Transverse colon (tissue), 4 donors: ENCODE measurements at regions not wholly inside any gene's neighbourhood (a gene's known extent, or its start where the extent isn't known, plus 50 kb on each side); places are given as distances from the start of the nearest gene placed in this dataset.

Experiments
- DNase-seq: peaks from one replicate; pipeline ENCODE4 v3.0.0-alpha.2; 2019
- H3K27ac ChIP-seq, 4 donors: fragments of 200-600 bp; sonication (generic); 2 replicates each; pipeline ENCODE4 v1.5.1; 2016 to 2018; ENCODE audit warnings: inconsistent platforms in 4 of 4
- H3K27me3 ChIP-seq: fragments of 200-600 bp; sonication (generic); 2 replicates; pipeline ENCODE4 v1.5.1; 2017; ENCODE audit warnings: inconsistent platforms
- H3K36me3 ChIP-seq, 4 donors: fragments of 200-600 bp; sonication (generic); 2 replicates each; pipeline ENCODE4 v1.5.1; 2017 to 2019; ENCODE audit warnings: inconsistent platforms in 4 of 4
- H3K4me1 ChIP-seq, 4 donors: fragments of 200-600 bp; sonication (generic); 2 replicates each; pipeline ENCODE4 v1.5.1; 2017 to 2020; ENCODE audit warnings: inconsistent platforms in 4 of 4
- H3K4me3 ChIP-seq, 4 donors: fragments of 200-600 bp; sonication (generic); 1 replicate in 1 of 4; 2 replicates in 3 of 4; pipeline versions ENCODE4 v1.5.1 to v1.6.1; 2017 to 2019; ENCODE audit warnings: inconsistent platforms in 4 of 4
- H3K9me3 ChIP-seq, 2 donors: fragments of 200-600 bp; sonication (generic); 2 replicates each; pipeline ENCODE4 v1.5.1; 2017 to 2019; ENCODE audit warnings: inconsistent platforms in 2 of 2
- CTCF ChIP-seq, 5 experiments: fragments of 200-600 bp in 3 of 5; fragments of 450-650 bp in 2 of 5; sonication (generic) in 3 of 5; IDR thresholded peaks; 1 replicate in 2 of 5; 2 replicates in 3 of 5; pipeline ENCODE4 v1.5.1; 2016 to 2017; ENCODE audit warnings: antibody characterized with exemption in 5 of 5, inconsistent platforms in 3 of 5, mild to moderate bottlenecking in 2 of 5, moderate library complexity in 1 of 5
- EP300 ChIP-seq: sonication (generic); formaldehyde crosslinking; IDR thresholded peaks from one replicate; pipeline ENCODE4 v1.6.1; 2017; ENCODE audit warnings: antibody characterized with exemption, low read depth
- POLR2A ChIP-seq: fragments of 450-650 bp; IDR thresholded peaks from one replicate; pipeline ENCODE4 v1.6.1; 2016; ENCODE audit warnings: antibody characterized with exemption, mild to moderate bottlenecking, moderate library complexity
- POLR2AphosphoS5 ChIP-seq, 3 donors: sonication (generic); formaldehyde crosslinking; IDR thresholded peaks; one replicate each; pipeline ENCODE4 v1.6.1; 2016; ENCODE audit warnings: antibody characterized with exemption in 3 of 3
- WGBS, 2 donors: methylation state at CpG; one replicate each; pipeline ENCODE4 v1.1.5; 2018; ENCODE audit warnings: low coverage in 1 of 2; 5-methylcytosine and 5-hydroxymethylcytosine counted together
- in situ Hi-C, 4 donors: fragments of 200-750 bp; cut with MboI; loops; one replicate each; pipeline versions ENCODE4 v1.15.0 to v1.15.1; 2017; ENCODE audit warnings: low sequenced_read_pairs in 3 of 4, low pct_ligation_motif_present in 1 of 4, low pct_unique_long_range_greater_than_20kb in 1 of 4
- intact Hi-C: fragments of 100-400 bp; cut with DNase I; formaldehyde crosslinking; loops from one replicate; pipeline ENCODE4 v1.15.1; 2023; ENCODE audit warnings: low total_unique reads

- TF ChIP-seq EP300, result no peak
- TF ChIP-seq POLR2AphosphoS5 (IDR thresholded peaks at IDR 0.05), result no peak
- TF ChIP-seq CTCF (IDR thresholded peaks at IDR 0.05), result no peak
- TF ChIP-seq POLR2A, result no peak
- Histone ChIP-seq H3K36me3 (no peaks in the 10 kb centered on the region), H3K27ac (no peak overlapping the region), H3K9me3 (no peaks in the 10 kb centered on the region), H3K4me1 (no peaks in the 10 kb centered on the region), H3K4me3 (no peak overlapping the region), H3K27me3 (no peaks in the 10 kb centered on the region)
- in situ Hi-C loops (no loop called here), intact Hi-C loops (no loop called here)
- no peak for DNase-seq
- whole genome bisulfite sequencing, 2 donors, result 66 to 76% methylated on average over 4 of the region's 4 CpGs
Observed at GRCh38 chr12:41908206-41908605, 236.5 kb downstream of the GXYLT1 start.

- in situ Hi-C loops, result no loop called here
- Histone ChIP-seq H3K4me3 (no peak overlapping the region), H3K27ac (no peak overlapping the region), H3K27me3 (no peaks in the 10 kb centered on the region), H3K36me3 (no peaks in the 10 kb centered on the region), H3K9me3 (no peaks in the 10 kb centered on the region), H3K4me1 (no peaks in the 10 kb centered on the region)
- no peak for TF ChIP-seq CTCF (IDR thresholded peaks at IDR 0.05)
- TF ChIP-seq POLR2AphosphoS5 (IDR thresholded peaks at IDR 0.05), result no peak
- TF ChIP-seq POLR2A, result no peak
- no peak for TF ChIP-seq EP300
- no peak for DNase-seq
- intact Hi-C loops, result no loop called here
Observed at GRCh38 chr12:41907550-41907949, 237.1 kb downstream of the GXYLT1 start.

GRCh38 chr12:41907021-41907420 is 237.7 kb downstream of the GXYLT1 start:
- TF ChIP-seq POLR2A, result no peak
- no peak for TF ChIP-seq EP300
- TF ChIP-seq CTCF (IDR thresholded peaks at IDR 0.05), result no peak
- no peak for TF ChIP-seq POLR2AphosphoS5 (IDR thresholded peaks at IDR 0.05)
- H3K36me3 ChIP-seq, result no peaks in the 10 kb centered on the region
- no peak overlapping the region for H3K27ac ChIP-seq
- intact Hi-C loops (no loop called here), in situ Hi-C loops (no loop called here)
- H3K9me3 ChIP-seq, result no peaks in the 10 kb centered on the region
- DNase-seq, result no peak
- H3K27me3 ChIP-seq, result no peaks in the 10 kb centered on the region
- 78 to 82% methylated on average over 8 to 10 of the region's 10 CpGs for WGBS, 2 donors
- no peak overlapping the region for H3K4me3 ChIP-seq
- no peaks in the 10 kb centered on the region for H3K4me1 ChIP-seq

GRCh38 chr12:41905759-41906297 is 238.8 kb downstream of the GXYLT1 start:
- Histone ChIP-seq H3K9me3 (no peaks in the 10 kb centered on the region), H3K4me3 (no peak overlapping the region), H3K4me1 (no peaks in the 10 kb centered on the region), H3K27ac (no peak overlapping the region), H3K27me3 (no peaks in the 10 kb centered on the region), H3K36me3 (no peaks in the 10 kb centered on the region)
- intact Hi-C loops (no loop called here), in situ Hi-C loops (no loop called here)
- whole genome bisulfite sequencing, 2 donors, result 91 to 95% methylated on average over 6 of the region's 6 CpGs
- TF ChIP-seq EP300 (no peak), CTCF (IDR thresholded peaks at IDR 0.05) (no peak)
- no peak for DNase-seq
